Nephron (organoid): ENCODE measurements at regions not wholly inside any gene's neighbourhood (a gene's known extent, or its start where the extent isn't known, plus 50 kb on each side); places are given as distances from the start of the nearest gene placed in this dataset.
"Not testable (repeated sequence)": the region's sequence is repeated elsewhere in the genome, so short reads cannot be mapped to it uniquely, and the experiment has no call there.

Experiments used
- H3K27ac Mint-ChIP-seq, 3 experiments: 2 replicates each; pipeline ENCODE4 v1.8.0; 2020; ENCODE audit warnings: mixed read lengths in 3 of 3, mild to moderate bottlenecking in 2 of 3, moderate library complexity in 1 of 3
- H3K27me3 Mint-ChIP-seq: 2 replicates; pipeline ENCODE4 v1.8.0; 2021; ENCODE audit warnings: low read depth, mild to moderate bottlenecking, moderate library complexity, mixed read lengths
- H3K36me3 Mint-ChIP-seq: 2 replicates; pipeline ENCODE4 v1.8.0; 2020; ENCODE audit warnings: low read depth, mixed read lengths
- H3K4me1 Mint-ChIP-seq: 2 replicates; pipeline ENCODE4 v1.8.0; 2020; ENCODE audit warnings: mixed read lengths
- H3K4me3 Mint-ChIP-seq, 3 experiments: 2 replicates each; pipeline ENCODE4 v1.8.0; 2020; ENCODE audit warnings: mild to moderate bottlenecking in 3 of 3, mixed read lengths in 3 of 3, moderate library complexity in 2 of 3
- H3K9me3 Mint-ChIP-seq: 2 replicates; pipeline ENCODE4 v1.8.0; 2020; ENCODE audit warnings: mixed read lengths
- CTCF ChIP-seq, 3 experiments: fragments of 200-600 bp; sonication (generic); IDR thresholded peaks; one replicate each; pipeline ENCODE4 v1.5.0; 2021; ENCODE audit warnings: antibody characterized with exemption in 3 of 3; ENCODE audit not compliant: unreplicated experiment in 3 of 3

DNA sequence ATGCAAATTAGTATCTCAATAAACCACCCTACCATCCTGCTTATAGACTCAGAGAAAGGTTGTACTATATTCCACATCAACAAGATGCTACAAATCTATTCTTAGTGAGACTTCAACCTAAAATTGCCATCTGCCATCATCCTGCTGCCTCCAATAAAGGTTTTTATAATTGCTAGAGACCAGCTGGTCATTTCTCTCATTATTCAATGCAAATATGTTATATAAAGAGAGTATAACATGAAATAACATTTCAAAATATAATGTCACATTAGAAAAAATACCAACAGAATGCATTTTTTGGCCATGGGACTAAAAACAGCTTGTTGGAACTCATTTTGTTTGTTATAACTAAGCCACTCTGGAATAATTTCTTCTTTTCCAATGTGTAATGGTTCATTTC is 247.3 kb downstream of the LRIG3 start:
- no peak for TF ChIP-seq CTCF (IDR thresholded peaks at IDR 0.05; ENCODE audit: unreplicated experiment in 3 of 3)
- no peak overlapping the region for H3K27ac Mint-ChIP-seq
- peaks cover 6% of the 10 kb centered on the region for H3K9me3 Mint-ChIP-seq
- H3K4me1 Mint-ChIP-seq = no peaks in the 10 kb centered on the region
- peaks cover under 1% of the 10 kb centered on the region for H3K36me3 Mint-ChIP-seq
- H3K4me3 Mint-ChIP-seq = no peak overlapping the region
- no peaks in the 10 kb centered on the region for H3K27me3 Mint-ChIP-seq

DNA sequence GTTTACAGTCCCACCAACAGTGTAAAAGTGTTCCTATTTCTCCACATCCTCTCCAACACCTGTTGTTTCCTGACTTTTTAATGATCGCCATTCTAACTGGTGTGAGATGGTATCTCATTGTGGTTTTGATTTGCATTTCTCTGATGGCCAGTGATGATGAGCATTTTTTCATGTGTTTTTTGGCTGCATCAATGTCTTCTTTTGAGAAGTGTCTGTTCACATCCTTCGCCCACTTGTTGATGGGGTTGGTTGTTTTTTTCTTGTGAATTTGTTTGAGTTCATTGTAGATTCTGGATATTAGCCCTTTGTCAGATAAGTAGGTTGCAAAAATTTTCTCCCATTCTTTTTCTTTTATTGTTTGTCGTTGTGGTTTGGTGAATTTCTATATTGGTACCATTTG is 242.5 kb downstream of the LRIG3 start:
- H3K9me3 Mint-ChIP-seq = peaks cover 29% of the 10 kb centered on the region
- not testable (repeated sequence) for H3K27me3 Mint-ChIP-seq, H3K27ac Mint-ChIP-seq, H3K4me1 Mint-ChIP-seq, H3K4me3 Mint-ChIP-seq
- H3K36me3 Mint-ChIP-seq = peaks cover 11% of the 10 kb centered on the region

DNA sequence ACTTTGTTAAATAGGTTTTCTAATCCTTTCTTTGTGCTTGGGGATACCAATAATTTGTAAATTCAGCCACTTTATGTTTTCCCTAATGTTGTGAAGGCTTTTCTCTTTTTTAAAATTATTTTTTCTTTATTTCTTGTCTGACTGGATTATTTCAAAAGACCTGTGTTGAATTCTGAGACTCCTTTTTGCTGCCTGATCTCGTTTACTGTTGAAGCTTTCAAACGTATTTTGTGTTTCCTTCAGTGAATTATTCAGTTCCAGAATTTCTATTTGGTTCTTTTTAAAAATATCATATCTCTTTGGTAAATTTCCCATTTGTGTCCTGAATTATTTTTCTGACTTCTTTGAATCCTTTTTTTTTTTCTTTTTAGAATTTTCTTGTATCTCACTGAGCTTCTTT is 241.6 kb downstream of the LRIG3 start:
- Mint-ChIP-seq H3K27me3 (no peaks in the 10 kb centered on the region), H3K27ac (no peak overlapping the region), H3K4me1 (no peaks in the 10 kb centered on the region), H3K4me3 (no peak overlapping the region), H3K36me3 (peaks cover 11% of the 10 kb centered on the region), H3K9me3 (peaks cover 29% of the 10 kb centered on the region)
- TF ChIP-seq CTCF (IDR thresholded peaks at IDR 0.05; ENCODE audit: unreplicated experiment in 3 of 3) = no peak

GRCh38 chr12:58681730-58682129 is 238.6 kb downstream of the LRIG3 start:
- Mint-ChIP-seq H3K4me1 (no peaks in the 10 kb centered on the region), H3K27me3 (no peaks in the 10 kb centered on the region), H3K4me3 (no peak overlapping the region), H3K27ac (no peak overlapping the region), H3K36me3 (peaks cover 11% of the 10 kb centered on the region), H3K9me3 (peaks cover 24% of the 10 kb centered on the region)
- no peak for TF ChIP-seq CTCF (IDR thresholded peaks at IDR 0.05; ENCODE audit: unreplicated experiment in 3 of 3)

- Mint-ChIP-seq H3K4me1 (no peaks in the 10 kb centered on the region), H3K27me3 (no peaks in the 10 kb centered on the region), H3K4me3 (no peak overlapping the region), H3K27ac (no peak overlapping the region), H3K36me3 (no peaks in the 10 kb centered on the region), H3K9me3 (peaks cover 43% of the 10 kb centered on the region)
- no peak for TF ChIP-seq CTCF (IDR thresholded peaks at IDR 0.05; ENCODE audit: unreplicated experiment in 3 of 3)
These were observed 225.0 kb downstream of the LRIG3 start for GRCh38 chr12:58695263-58695662.

DNA sequence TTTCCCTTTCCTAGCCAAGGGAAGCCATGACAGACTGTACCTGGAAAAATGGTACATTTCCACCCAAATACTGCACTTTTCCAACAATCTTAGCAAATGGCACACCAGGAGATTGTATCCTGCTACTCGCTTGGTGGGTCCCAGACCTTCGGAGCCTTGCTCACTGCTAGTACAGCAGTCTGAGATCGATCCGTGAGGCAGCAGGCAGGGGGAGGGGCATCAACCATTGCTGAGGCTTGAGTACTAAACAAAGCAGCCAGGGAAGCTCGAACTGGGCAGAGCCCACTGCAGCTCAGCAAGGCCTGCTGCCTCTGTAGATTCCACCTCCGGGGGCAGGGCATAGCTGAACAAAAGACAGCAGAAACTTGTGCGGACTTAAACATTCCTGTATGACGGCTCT is 218.8 kb downstream of the LRIG3 start:
- no peak overlapping the region for H3K4me3 Mint-ChIP-seq
- no peaks in the 10 kb centered on the region for H3K27me3 Mint-ChIP-seq
- H3K9me3 Mint-ChIP-seq = peaks cover 22% of the 10 kb centered on the region
- no peaks in the 10 kb centered on the region for H3K36me3 Mint-ChIP-seq
- H3K27ac Mint-ChIP-seq = no peak overlapping the region
- TF ChIP-seq CTCF (IDR thresholded peaks at IDR 0.05; ENCODE audit: unreplicated experiment in 3 of 3) = no peak
- peaks cover 6% of the 10 kb centered on the region for H3K4me1 Mint-ChIP-seq
